HG03159 (cell line): ENCODE measurements at regions not wholly inside any gene's neighbourhood (a gene's known extent, or its start where the extent isn't known, plus 50 kb on each side); places are given as distances from the start of the nearest gene placed in this dataset.
"Not testable (repeated sequence)": the region's sequence is repeated elsewhere in the genome, so short reads cannot be mapped to it uniquely, and the experiment has no call there.

Experiments
- ATAC-seq: cut with Tn5 transposase; IDR thresholded peaks from one replicate; pipeline ENCODE4 v1.9.1; 2021; ENCODE audit warnings: mild to moderate bottlenecking, moderate library complexity; ENCODE audit not compliant: unreplicated experiment

DNA sequence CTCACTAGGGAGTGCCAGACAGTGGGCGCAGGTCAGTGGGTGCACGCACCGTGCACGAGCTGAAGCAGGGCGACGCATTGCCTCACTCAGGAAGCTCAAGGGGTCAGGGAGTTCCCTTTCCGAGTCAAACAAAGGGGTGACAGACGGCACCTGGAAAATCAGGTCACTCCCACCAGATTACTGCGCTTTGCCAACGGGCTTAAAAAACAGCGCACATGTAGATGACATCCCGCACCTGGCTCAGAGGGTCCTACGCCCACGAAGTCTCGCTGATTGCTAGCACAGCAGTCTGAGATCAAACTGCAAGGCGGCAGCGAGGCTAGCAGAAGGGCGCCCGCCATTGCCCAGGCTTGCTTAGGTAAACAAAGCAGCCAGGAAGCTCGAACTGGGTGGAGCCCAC is 428.5 kb upstream of the SLC39A10 start:
- ATAC-seq, result not testable (repeated sequence)

DNA sequence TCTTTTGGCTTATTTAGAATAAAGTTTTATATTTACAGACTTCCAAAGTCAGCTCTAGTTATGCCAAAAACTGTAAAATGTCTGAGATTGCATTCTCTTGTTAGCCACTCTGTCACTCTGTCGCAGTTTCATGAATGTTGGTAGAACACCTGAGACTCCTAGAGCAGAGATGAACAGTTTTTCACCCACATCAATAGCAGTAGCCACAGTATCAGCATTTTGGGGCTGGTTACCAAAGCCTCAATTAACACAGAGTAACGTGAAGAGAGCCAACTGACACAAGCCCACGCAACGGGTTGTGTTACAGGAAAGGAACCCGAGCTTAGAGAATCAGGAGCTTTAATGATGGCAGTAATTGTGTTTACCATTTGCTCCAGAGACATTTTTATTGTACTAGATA is 443.0 kb upstream of the SLC39A10 start:
- no peak for ATAC-seq

DNA sequence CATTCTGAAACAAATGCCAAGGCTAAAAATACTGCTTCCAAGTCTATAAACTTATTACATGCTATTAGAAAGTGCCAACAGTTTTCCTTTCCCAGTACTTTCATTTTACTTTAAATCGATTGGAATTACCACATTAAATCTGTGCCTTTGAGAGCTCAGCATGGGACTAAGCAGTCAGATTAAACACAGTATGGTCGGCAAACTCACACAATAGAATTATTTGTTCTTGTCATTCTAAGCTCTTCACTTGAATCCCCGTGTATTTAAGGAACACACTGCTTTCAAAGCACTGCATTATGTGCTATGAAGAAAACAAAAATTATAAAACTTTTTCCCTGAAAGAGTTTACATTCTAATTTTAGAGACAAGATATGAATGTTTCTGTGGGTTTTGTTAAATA is 444.4 kb upstream of the SLC39A10 start:
- no peak for ATAC-seq

DNA sequence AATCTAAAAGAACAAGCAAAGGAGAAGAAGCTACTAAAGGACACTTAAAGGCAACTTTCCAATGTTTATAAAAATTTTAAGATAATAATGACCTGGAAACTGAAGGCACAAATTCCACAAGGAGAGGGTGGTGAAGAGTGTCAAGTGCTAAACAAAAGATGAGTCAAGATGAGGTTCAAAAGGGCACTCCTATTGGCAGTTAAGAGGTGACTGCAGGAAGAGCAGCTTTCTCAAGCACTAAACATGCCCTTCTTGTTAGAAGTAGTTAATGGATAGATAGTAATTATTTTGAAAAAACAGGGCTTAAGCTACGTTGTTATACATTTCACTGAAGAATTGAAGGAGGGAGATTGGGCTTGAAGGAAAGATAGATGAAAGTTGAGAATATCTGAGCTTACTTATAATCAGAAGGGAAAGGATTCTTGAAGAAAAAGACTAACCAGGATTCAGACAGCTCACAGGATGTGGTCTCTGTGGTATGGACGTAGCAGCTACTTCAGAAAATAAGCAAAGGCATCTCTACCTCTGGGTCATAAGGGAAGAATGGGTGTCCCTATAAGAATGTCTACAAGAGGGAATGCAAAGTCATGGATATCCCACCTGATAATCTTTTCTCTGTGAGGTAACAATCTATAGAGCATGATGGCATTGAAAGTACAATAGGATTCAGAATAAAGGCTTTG is 454.7 kb upstream of the SLC39A10 start:
- no peak for ATAC-seq

DNA sequence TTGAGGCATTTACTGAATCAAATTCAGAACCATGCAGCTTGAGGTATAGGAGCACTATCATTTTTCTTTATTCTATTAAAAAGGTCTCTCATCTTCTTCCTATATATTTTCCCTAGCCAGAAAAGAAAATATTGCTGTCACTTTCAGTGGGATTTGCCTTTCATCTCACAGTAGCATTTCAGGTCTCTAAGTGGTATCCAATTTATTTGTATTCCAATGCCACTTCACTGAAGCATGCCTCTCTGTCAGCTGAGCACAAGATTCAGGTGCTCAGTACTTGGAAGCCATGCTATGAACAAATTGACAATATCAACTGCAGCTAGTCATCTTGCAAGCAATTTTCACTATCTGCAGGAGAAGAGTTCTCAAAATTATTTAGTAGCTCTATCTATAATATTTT is 457.2 kb upstream of the SLC39A10 start:
- ATAC-seq, result no peak

DNA sequence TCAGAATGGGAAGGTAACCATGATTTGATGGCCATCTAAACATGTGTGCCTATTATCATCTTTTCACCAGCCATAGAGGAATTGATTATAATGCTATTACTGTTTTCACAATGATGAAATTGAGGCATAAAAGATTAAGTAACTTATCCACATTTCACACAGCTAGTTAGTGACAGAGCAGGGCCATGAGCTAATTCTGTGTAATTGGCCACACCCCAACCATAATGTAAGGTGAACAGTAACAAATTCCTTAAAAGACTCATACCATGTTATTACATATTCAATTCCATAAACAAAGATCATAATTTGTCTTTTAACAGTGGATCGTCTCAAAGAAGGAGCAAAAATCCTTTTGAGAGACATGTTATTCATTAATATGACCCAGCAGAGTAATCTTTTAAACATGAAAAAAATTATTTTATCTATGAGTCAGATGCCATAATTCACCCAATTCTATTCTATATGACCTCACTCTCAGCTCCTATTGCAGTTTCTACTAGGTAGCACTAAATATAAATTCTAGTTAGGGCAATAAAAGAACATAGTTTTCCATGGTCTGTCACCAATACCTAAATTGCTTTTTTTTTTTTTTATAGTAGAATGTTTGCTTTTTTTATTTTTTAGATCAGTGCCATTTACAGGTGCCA is 475.8 kb upstream of the SLC39A10 start:
- no peak for ATAC-seq

DNA sequence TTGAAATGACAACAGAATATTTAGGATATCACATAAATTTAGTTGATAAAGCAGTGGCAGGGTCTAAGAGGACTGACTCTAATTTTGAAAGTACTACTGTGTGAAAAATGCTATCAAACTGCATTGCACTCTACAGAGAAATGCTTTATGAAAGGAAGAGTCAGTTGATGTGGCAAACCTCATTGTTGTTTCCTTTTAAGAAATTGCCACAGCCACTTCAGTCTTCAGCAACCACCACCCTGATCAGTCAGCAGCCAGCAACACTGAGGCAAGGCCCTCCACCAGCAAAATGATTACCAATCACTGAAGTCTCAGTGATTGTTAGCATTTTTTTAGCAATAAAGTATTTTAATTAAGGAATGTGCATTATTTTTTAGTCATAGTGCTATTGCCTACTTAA is 488.7 kb upstream of the SLC39A10 start:
- no peak for ATAC-seq

DNA sequence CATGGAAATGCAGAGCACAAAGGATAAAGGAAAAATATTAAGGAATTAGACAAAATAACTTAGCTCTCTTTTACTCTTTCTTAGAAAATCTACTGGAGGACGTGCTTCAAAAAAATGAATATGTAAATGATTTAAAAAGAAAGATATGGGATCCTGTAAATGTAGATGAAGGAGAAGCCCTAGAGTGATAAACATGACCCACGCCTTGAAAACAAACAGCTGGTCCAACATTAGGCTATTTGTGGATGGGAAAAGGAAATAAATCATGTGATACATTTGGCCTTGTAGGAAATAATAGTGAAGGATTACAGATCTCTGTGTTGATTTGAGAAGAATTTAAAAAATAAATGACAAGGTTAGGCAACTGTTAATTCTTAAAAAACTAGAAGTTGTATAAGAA is 492.1 kb upstream of the SLC39A10 start:
- ATAC-seq, result no peak

DNA sequence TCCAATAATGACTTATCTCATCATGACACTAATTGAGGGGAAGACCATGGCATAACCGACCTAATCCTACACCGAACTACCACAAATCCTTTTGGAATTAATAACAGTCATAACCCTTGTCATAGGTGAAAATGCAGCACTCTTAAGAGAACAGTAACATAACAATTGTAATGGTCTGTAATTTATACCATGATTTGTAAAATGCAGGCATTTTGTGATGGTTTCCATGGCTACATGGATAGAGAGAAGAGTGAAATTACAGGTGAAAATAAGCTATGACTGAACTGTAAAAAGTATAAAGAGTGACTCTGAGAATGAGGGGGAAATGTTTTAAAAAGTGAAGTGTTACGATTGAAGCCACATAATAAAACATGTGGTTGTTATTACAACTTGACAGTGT is 494.1 kb upstream of the SLC39A10 start:
- ATAC-seq, result no peak

DNA sequence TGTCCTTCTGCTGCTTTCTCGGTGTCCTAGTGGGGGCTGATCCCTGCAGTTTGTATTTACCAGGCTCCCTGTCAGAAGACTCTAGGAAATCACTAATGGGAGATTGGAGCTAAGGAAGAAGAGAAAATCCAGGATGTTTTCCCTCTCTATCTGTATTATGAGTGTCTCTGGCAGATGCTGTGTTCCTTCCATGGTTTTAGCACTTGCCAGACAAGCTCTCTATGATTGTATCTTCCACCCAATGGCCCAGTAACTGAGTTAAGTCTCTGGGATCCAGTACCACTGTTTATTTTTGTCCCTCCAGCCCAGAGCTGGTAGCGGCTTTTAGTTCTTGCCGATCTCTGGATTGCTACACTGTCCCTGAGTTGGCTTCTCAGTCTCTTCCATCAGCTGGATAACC is 494.8 kb upstream of the SLC39A10 start:
- no peak for ATAC-seq

DNA sequence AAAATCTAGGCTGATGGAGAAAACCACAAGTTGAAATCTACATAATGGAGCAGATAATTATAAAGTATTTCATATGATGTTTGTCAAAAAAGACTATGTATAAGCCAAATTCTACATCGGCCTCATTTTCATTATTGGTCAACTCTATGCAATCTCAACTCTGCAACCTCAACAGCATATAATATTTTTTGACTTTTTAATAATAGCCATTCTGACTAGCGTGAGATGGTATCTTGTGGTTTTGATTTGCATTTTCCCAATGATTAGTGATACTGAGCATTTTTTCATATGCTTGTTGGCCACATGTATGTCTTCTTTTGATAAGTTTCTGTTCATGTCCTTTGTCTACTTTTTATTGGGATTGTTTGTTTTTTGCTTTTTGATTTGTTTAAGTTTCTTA is 496.1 kb upstream of the SLC39A10 start:
- no peak for ATAC-seq

DNA sequence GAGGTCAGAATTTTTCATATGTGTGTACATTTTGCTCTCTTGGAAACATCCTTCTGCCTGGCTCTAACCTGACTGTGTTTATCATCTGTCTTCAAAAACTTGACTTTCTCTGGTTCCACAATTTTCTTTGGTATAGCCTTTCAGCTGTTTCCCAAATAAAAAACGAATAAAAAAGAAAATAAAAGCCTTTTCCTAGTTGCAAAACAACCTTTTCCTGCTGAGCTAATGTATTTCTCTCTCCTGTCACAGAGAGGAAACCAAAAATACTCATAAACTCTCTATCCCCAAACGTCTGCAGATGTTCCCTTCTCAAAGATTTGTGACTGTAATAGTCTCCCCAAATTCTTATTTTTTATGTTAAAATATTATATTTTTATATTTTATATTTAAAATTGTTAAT is 505.3 kb upstream of the SLC39A10 start:
- no peak for ATAC-seq

DNA sequence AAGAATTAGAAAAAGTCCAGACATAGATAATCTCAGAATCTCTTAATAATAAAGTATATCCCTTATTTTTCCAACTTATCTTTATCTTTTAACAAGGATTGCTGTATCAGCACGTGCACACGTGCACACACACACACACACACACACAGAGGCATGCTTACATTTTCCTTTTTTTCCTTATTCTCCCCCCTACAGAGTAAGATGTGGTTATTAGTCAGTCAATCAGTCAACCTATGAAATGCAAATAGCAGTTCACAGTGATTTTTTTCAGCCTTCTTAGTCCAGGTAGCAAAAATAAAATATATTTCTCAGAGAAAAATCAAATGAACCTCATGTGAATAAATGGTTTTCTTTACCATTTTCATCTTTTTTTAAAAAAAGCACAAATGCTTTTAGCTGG is 506.2 kb upstream of the SLC39A10 start:
- ATAC-seq, result no peak

DNA sequence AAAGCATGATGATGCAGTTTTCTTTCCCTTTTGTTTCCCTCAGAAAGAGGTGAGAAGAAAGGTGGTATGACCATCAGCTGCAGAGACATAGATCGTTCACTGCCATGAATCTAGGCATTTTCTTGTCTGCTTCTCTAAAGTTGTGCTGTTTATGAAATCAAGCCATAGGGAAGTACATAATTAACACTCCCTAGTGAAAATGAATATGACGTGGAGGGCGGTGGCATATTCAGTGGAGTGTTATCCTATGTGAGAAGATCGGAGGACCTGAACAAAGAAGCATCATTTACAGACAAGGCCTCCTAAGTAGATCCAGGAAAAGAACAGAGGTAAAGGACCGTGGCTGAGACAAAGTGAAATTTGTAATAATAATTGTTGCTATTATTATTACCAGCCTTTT is 509.0 kb upstream of the SLC39A10 start:
- ATAC-seq, result no peak

DNA sequence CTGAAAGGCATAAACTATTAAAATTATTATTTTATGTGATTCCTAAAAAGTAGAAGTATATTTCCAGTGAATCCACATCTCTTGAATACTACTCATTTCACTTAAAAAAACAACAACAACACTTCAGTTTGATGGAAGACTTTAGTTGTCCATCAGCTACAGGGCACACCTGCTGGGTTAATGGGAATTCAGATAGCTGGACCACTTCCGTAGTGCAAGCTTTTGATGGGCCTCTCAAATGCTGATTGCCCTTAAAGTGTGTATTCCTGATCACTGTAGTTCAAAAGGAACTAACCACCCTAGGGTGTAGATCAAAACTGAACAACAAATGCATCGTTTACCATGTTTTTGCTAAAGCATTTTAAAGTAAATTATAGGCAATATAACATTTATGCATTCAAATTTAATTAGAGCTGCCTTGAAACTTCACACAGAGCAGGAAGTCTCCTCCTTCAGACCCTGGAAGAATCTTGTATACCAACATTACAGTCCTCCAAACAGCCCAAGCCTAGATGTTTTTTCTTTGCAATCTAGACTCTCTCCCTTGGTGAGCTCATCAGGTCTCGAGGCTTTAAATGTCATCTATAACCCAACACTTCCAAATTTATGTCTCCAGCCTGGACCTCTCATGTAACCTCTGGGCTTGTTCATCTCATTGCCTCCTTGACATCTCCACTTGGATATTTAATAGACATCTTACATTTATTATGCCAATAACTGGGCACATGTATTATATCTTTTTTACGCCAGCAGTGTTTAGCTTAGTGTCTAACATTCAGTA is 510.1 kb upstream of the SLC39A10 start:
- ATAC-seq, result no peak

DNA sequence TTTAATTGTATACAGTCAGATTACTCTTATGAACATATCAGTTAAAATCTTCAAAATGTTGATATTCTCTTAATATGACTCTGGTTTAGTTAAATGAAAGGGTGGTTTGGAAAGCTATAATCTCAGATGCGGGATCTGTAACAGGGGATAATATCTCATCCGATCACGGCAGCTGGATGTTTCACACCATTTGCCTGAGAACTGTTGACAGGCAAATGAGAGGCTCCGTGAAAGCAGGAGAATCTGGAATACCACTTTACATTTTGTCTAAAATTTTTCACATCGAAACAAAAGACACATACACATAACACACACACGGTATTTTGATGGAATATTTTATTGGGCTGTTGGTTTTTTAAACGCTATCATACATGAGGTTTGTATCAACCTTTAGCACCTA is 518.6 kb upstream of the SLC39A10 start:
- no peak for ATAC-seq

DNA sequence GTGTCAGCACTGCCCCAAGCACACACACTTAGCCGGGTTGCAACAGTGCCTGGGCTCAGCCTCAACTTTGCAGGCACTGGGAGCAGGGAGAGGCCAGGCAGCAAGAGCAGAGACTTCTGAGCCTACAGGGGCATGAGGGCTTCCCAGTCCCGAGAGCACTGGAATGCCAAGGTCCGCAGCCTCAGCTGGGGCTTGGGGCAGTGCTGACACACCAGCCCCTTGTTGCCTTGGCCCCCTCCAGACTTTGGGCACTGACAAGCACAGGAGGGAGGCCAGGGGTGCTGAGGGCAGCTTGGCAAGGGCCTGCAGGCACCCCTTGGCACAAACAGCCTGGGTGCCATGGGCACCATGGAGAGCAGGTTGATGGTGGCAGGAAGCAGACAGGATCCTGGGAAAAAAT is 531.1 kb upstream of the SLC39A10 start:
- ATAC-seq, result not testable (repeated sequence)

DNA sequence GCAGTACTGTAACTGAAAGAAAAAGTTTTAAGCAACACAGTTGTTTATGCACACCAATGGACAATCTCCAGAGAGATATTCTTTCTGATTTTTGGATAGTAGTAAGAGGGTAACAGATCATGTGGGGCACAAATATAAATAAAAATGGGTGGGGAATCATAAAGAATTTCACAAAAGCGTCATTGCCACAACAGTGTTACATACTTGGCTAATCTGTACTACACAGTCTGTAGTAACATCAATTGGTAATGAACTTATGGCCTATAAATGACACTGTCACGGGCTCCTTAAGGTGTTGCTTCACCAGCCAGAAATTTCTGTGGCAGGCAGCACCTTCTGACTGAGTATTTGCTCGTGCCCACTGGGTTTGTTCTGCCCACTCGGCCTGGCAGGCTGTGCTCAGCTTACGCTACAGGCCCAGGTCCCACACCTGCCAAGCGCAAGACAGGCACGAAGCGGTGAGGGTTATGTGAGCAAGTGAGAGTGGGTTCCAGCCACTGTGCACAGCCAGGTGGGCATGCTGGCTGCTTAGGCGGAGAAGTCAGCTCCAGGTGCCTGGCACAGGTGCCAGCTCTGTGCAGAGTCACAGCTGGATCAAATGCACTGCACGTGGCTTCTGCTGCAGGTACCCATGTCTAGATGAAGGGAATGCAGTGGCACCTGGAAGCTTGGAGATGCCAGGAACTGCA is 532.5 kb upstream of the SLC39A10 start:
- ATAC-seq, result no peak

DNA sequence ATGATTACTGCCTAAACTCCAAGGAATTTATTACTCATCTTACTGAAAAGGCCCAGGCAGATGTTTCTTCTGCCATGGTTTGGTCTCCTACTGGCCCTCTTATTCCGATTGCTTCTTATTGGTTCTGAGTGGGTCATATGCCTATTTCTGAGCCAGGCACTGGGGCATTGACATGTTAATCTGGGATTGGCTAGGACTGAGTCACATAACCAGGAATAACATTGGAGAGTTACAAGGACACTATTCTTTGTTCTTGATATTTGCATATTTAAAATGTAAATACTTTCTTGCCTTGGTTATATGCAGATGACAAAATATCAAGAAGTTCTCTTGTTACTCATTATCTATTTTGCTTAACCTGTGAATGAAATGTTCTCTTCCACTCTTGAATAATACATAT is 534.4 kb upstream of the SLC39A10 start:
- no peak for ATAC-seq

DNA sequence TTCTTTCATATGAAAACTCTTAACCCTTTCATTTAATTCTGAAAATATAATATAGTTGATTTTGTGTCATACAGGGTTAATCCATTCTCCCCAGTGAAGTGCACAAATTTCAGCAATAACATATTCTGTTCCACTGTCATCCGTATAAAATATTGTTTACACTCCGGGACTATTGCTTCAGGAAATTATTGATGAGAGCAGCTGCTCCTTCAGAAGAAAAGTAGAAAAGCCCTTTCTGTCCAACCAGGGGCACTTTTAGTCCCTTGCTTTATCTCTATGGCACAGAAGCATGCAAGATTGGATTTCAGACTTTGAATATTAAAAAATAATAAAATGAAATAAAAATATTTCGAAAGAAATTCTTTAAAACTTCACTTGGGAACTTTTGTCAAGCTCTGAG is 535.7 kb upstream of the SLC39A10 start:
- ATAC-seq, result no peak

DNA sequence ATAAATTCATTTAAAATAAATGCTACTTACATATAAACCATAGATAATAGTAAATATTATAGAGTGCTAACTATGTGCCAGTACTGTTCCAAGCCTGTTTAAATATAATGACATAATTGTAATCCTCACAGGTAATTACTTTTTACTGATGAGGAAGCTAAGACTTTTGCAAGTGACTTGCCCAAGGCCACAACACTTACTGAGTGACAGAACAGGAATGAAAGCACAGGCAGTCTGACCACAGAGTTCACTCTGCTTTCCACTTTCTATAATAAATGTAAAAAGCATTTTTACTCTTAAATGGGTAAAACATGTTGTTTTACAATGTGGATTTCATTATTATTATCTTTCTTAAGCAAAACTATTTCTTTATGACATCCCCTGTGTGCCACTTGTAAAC is 537.8 kb upstream of the SLC39A10 start:
- no peak for ATAC-seq

DNA sequence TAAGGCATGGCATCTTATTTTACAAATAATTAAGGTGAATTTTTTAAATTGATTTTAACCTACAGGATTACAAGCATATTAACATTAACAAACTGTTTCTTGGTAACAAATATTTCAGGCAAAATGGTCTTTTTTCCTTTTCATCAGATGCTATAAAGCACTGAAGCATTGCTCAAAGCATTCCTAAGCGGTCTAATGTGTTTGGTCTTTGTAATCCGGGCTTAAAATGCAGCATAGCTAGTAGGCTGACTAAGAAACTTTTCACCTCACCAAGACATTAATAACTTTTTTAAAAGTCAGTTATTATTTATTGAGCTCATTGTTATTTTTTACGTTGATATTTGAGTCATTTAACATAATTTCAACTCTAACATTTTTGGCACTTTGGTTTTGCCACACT is 538.8 kb upstream of the SLC39A10 start:
- ATAC-seq, result no peak
